HG03439 (cell line): ENCODE measurements at regions not wholly inside any gene's neighbourhood (a gene's known extent, or its start where the extent isn't known, plus 50 kb on each side); places are given as distances from the start of the nearest gene placed in this dataset.
"Not testable (repeated sequence)": the region's sequence is repeated elsewhere in the genome, so short reads cannot be mapped to it uniquely, and the experiment has no call there.

ENCODE experiments used
- ATAC-seq: cut with Tn5 transposase; IDR thresholded peaks from one replicate; pipeline ENCODE4 v1.9.1; 2021; ENCODE audit warnings: mild to moderate bottlenecking, moderate library complexity; ENCODE audit not compliant: unreplicated experiment

- ATAC-seq: not testable (repeated sequence)
These were observed 51.3 kb upstream of the RIOK2 start for GRCh38 chr5:97234380-97234779.

- ATAC-seq: no peak
These were observed 59.3 kb upstream of the RIOK2 start for GRCh38 chr5:97242341-97242740.

GRCh38 chr5:97243353-97243752 is 60.3 kb upstream of the RIOK2 start:
- ATAC-seq: no peak

- ATAC-seq: no peak
These were observed 62.3 kb upstream of the RIOK2 start for GRCh38 chr5:97245386-97245785.

- ATAC-seq: no peak
These were observed 67.1 kb upstream of the RIOK2 start for GRCh38 chr5:97250113-97250512.

GRCh38 chr5:97266076-97266475 is 83.0 kb upstream of the RIOK2 start:
- ATAC-seq: no peak

- ATAC-seq: no peak
These were observed 83.5 kb upstream of the RIOK2 start for GRCh38 chr5:97266576-97266975.

- no peak for ATAC-seq
These were observed 84.7 kb upstream of the RIOK2 start for GRCh38 chr5:97267767-97268166.

- no peak for ATAC-seq
These were observed 93.5 kb upstream of the RIOK2 start for GRCh38 chr5:97276474-97277120.

GRCh38 chr5:97281257-97281656 is 98.2 kb upstream of the RIOK2 start:
- no peak for ATAC-seq

GRCh38 chr5:97297063-97297703 is 114.1 kb upstream of the RIOK2 start:
- ATAC-seq: peak; percentile 90

- ATAC-seq: peak; percentile 19
These were observed 114.7 kb upstream of the RIOK2 start for GRCh38 chr5:97297704-97298091.

- not testable (repeated sequence) for ATAC-seq
These were observed 118.1 kb upstream of the RIOK2 start for GRCh38 chr5:97301181-97301580.

GRCh38 chr5:97338729-97339128 is 155.7 kb upstream of the RIOK2 start:
- ATAC-seq: no peak

- ATAC-seq: peak; percentile 95
These were observed 172.7 kb upstream of the RIOK2 start for GRCh38 chr5:97355775-97356174.

GRCh38 chr5:97363577-97363976 is 180.5 kb upstream of the RIOK2 start:
- ATAC-seq: no peak

GRCh38 chr5:97364731-97365130 is 181.7 kb upstream of the RIOK2 start:
- ATAC-seq: no peak

GRCh38 chr5:97365163-97365845 is 182.3 kb upstream of the RIOK2 start:
- ATAC-seq: no peak

GRCh38 chr5:97365918-97366317 is 182.9 kb upstream of the RIOK2 start:
- no peak for ATAC-seq

- ATAC-seq: no peak
These were observed 192.9 kb upstream of the RIOK2 start for GRCh38 chr5:97375959-97376358.

GRCh38 chr5:97377582-97377981 is 194.5 kb upstream of the RIOK2 start:
- no peak for ATAC-seq

- ATAC-seq: no peak
These were observed 200.9 kb upstream of the RIOK2 start for GRCh38 chr5:97383996-97384395.
